Spleen (tissue), 11 donors: ENCODE measurements at regions not wholly inside any gene's neighbourhood (a gene's known extent, or its start where the extent isn't known, plus 50 kb on each side); places are given as distances from the start of the nearest gene placed in this dataset.

ENCODE experiments used
- DNase-seq: peaks from one replicate; pipeline ENCODE4 v3.0.0-alpha.2; 2020
- H3K27ac ChIP-seq, 8 donors: fragments of 200-600 bp; sonication (generic) in 7 of 8; 1 replicate in 4 of 8; 2 replicates in 4 of 8; pipeline versions ENCODE4 v1.5.0 to v1.8.0; 2016 to 2021; ENCODE audit warnings: inconsistent platforms in 4 of 8, mild to moderate bottlenecking in 4 of 8, moderate library complexity in 1 of 8
- H3K27me3 ChIP-seq, 7 donors: fragments of 200-600 bp; sonication (generic) in 6 of 7; replicated peaks in 1 of 7; 1 replicate in 4 of 7; 2 replicates in 3 of 7; pipeline versions ENCODE4 v1.5.0 to v1.8.0; 2016 to 2021; ENCODE audit warnings: inconsistent platforms in 3 of 7, mild to moderate bottlenecking in 1 of 7
- H3K36me3 ChIP-seq, 6 donors: fragments of 200-600 bp; sonication (generic) in 5 of 6; 1 replicate in 4 of 6; 2 replicates in 2 of 6; pipeline versions ENCODE4 v1.5.0 to v1.8.0; 2016 to 2021; ENCODE audit warnings: inconsistent platforms in 2 of 6
- H3K4me1 ChIP-seq, 6 donors: fragments of 200-600 bp; sonication (generic) in 5 of 6; 1 replicate in 3 of 6; 2 replicates in 3 of 6; pipeline versions ENCODE4 v1.5.0 to v1.8.0; 2016 to 2021; ENCODE audit warnings: inconsistent platforms in 3 of 6
- H3K4me3 ChIP-seq, 8 donors: fragments of 200-600 bp; sonication (generic) in 7 of 8; 1 replicate in 4 of 8; 2 replicates in 4 of 8; pipeline versions ENCODE4 v1.5.0 to v1.8.0; 2016 to 2021; ENCODE audit warnings: inconsistent platforms in 4 of 8, mild to moderate bottlenecking in 4 of 8, moderate library complexity in 2 of 8
- H3K9me3 ChIP-seq, 8 donors: fragments of 200-600 bp; sonication (generic) in 7 of 8; 1 replicate in 4 of 8; 2 replicates in 4 of 8; pipeline versions ENCODE4 v1.5.0 to v1.8.0; 2016 to 2021; ENCODE audit warnings: inconsistent platforms in 4 of 8
- POLR2A ChIP-seq, 3 donors: fragments of 450-650 bp; IDR thresholded peaks; one replicate each; pipeline ENCODE4 v1.5.1; 2017; ENCODE audit warnings: antibody characterized with exemption in 3 of 3, mild to moderate bottlenecking in 1 of 3
- POLR2AphosphoS5 ChIP-seq, 3 donors: sonication (generic); formaldehyde crosslinking; IDR thresholded peaks; one replicate each; pipeline ENCODE4 v1.5.1; 2017; ENCODE audit warnings: antibody characterized with exemption in 3 of 3
- WGBS, 5 donors: extraction: QIAGEN DNeasy Blood & Tissue Kit in 3 of 5; methylation state at CpG; one replicate each; pipeline versions ENCODE4 v1.1.5 to v1.1.7; 2013 to 2018; 5-methylcytosine and 5-hydroxymethylcytosine counted together
- intact Hi-C: fragments of 100-400 bp; cut with DNase I; formaldehyde crosslinking; loops from one replicate; pipeline ENCODE4 v1.15.0; 2023; ENCODE audit warnings: low total_unique reads
- TF ChIP-seq, protein P1 (sequence below), 11 experiments: fragments of 200-600 bp in 7 of 11; fragments of 450-650 bp in 4 of 11; sonication (generic) in 4 of 11; IDR thresholded peaks in 8 of 11; conservative IDR thresholded peaks in 3 of 11; 1 replicate in 7 of 11; 2 replicates in 4 of 11; pipeline versions ENCODE4 v1.4.0 to v1.8.0; 2016 to 2021; ENCODE audit warnings: antibody characterized with exemption in 11 of 11, inconsistent platforms in 4 of 11, mild to moderate bottlenecking in 1 of 11
- donor health status: healthy with polysubstance abuse.
- donor health status: DM: no; HTN: no; CAD: no; lungs with moderate emphysema.
- donor health status: DM: no; HTN: no; CAD: no.
- donor health status: Bipolar disorder and iron deficiency.
- donor health status: healthy.
- donor health status: DM: no; HTN: no; CAD: no.
- donor health status: DM: yes; HTN: yes; CAD: no.

- Histone ChIP-seq H3K9me3 (no peaks in the 10 kb centered on the region), H3K4me1 (peaks cover 0 to 5% (median 0%) of the 10 kb centered on the region in 6 donors), H3K27me3 (no peaks in the 10 kb centered on the region), H3K27ac (no peak overlapping the region), H3K4me3 (no peak overlapping the region), H3K36me3 (no peaks in the 10 kb centered on the region)
- no peak for DNase-seq
- intact Hi-C loops, result no loop called here
- WGBS, 5 donors, result 86 to 94% (median 94%) methylated on average over 1 of the region's 1 CpG
- no peak for TF ChIP-seq POLR2A (IDR thresholded peaks at IDR 0.05)
Observed at GRCh38 chr3:66113542-66113941, 74.8 kb upstream of the MAGI1 start.

DNA sequence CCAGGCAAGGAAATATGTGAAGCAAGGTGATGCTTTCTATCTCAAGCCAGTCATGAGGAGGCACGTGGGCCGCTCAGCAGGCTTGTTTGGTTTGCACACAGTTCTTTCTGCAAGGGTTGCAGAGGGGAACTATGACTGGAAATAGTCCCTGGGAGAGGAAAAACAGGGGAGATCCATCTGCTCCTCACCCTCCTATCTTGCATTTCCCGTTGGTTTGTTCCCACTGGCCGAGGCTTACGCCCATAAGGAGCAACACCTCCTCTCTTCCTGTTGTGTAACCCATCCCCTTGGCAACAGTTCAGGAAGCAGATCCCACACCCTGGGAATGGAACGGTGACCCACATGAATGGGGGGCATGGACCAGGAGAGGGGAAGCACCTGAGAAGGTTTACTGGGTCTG, 72.1 kb upstream of the MAGI1 start:
- H3K27me3 ChIP-seq, result no peaks in the 10 kb centered on the region
- 29 to 52% (median 38%) methylated on average over 6 of the region's 6 CpGs for WGBS, 5 donors
- no peak overlapping the region for H3K27ac ChIP-seq

GRCh38 chr3:66107855-66108254, 69.1 kb upstream of the MAGI1 start:
- WGBS, 5 donors, result 66 to 94% (median 84%) methylated on average over 4 of the region's 4 CpGs
- TF ChIP-seq POLR2AphosphoS5 (IDR thresholded peaks at IDR 0.05) (no peak), POLR2A (IDR thresholded peaks at IDR 0.05) (no peak)
- TF ChIP-seq, protein P1, sequence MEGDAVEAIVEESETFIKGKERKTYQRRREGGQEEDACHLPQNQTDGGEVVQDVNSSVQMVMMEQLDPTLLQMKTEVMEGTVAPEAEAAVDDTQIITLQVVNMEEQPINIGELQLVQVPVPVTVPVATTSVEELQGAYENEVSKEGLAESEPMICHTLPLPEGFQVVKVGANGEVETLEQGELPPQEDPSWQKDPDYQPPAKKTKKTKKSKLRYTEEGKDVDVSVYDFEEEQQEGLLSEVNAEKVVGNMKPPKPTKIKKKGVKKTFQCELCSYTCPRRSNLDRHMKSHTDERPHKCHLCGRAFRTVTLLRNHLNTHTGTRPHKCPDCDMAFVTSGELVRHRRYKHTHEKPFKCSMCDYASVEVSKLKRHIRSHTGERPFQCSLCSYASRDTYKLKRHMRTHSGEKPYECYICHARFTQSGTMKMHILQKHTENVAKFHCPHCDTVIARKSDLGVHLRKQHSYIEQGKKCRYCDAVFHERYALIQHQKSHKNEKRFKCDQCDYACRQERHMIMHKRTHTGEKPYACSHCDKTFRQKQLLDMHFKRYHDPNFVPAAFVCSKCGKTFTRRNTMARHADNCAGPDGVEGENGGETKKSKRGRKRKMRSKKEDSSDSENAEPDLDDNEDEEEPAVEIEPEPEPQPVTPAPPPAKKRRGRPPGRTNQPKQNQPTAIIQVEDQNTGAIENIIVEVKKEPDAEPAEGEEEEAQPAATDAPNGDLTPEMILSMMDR (IDR thresholded peaks at IDR 0.05 in 8 of 11, conservative IDR thresholded peaks at IDR 0.05 in 3 of 11), result no peak
- no peaks in the 10 kb centered on the region for H3K36me3 ChIP-seq
- no peak for DNase-seq
- no peaks in the 10 kb centered on the region for H3K9me3 ChIP-seq
- no peak overlapping the region for H3K4me3 ChIP-seq
- intact Hi-C loops, result no loop called here
- no peaks in the 10 kb centered on the region for H3K4me1 ChIP-seq
- H3K27ac ChIP-seq, result no peak overlapping the region
- no peaks in the 10 kb centered on the region for H3K27me3 ChIP-seq

More for the DNA sequence above, 72.1 kb upstream of the MAGI1 start:
- Histone ChIP-seq H3K36me3 (no peaks in the 10 kb centered on the region), H3K4me3 (no peak overlapping the region), H3K9me3 (no peaks in the 10 kb centered on the region), H3K4me1 (peaks cover 0 to 2% (median 0%) of the 10 kb centered on the region in 6 donors)
- intact Hi-C loops, result no loop called here
- no peak for DNase-seq
- no peak for TF ChIP-seq POLR2A (IDR thresholded peaks at IDR 0.05)
- TF ChIP-seq, protein P1 (IDR thresholded peaks at IDR 0.05 in 8 of 11, conservative IDR thresholded peaks at IDR 0.05 in 3 of 11), result no peak
- TF ChIP-seq POLR2AphosphoS5 (IDR thresholded peaks at IDR 0.05), result no peak

GRCh38 chr3:66106788-66107187, 68.1 kb upstream of the MAGI1 start:
- H3K27ac ChIP-seq, result no peak overlapping the region
- no peaks in the 10 kb centered on the region for H3K4me1 ChIP-seq
- H3K36me3 ChIP-seq, result no peaks in the 10 kb centered on the region
- H3K4me3 ChIP-seq, result no peak overlapping the region
- WGBS, 5 donors, result 48 to 66% (median 61%) methylated on average over 2 of the region's 2 CpGs
- no peaks in the 10 kb centered on the region for H3K9me3 ChIP-seq
- H3K27me3 ChIP-seq, result no peaks in the 10 kb centered on the region
- intact Hi-C loops, result no loop called here
- TF ChIP-seq POLR2AphosphoS5 (IDR thresholded peaks at IDR 0.05), result no peak
- TF ChIP-seq, protein P1 (IDR thresholded peaks at IDR 0.05 in 8 of 11, conservative IDR thresholded peaks at IDR 0.05 in 3 of 11), result no peak
- DNase-seq, result no peak

DNA sequence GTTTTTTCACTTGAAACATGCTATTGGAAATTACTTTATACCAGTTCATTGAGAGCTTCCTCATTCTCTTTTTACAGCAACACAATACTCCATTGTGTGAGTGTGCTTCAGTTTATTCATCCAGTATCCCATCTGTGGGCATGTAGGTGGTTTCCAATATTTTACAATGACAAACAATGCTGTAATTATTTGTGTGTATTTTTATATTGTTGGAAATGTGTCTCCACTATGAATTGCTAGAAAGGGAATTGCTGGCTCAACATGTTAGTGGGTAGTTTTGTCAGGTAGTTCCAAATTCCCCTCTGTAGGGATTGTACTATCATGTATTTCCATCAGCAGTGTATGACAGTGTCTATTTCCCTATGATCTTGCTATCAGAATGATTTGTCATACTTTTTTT, 65.8 kb upstream of the MAGI1 start:
- DNase-seq, result no peak
- Histone ChIP-seq H3K27me3 (no peaks in the 10 kb centered on the region), H3K9me3 (no peaks in the 10 kb centered on the region), H3K36me3 (no peaks in the 10 kb centered on the region), H3K4me1 (no peaks in the 10 kb centered on the region), H3K4me3 (no peak overlapping the region), H3K27ac (no peak overlapping the region)
- intact Hi-C loops, result no loop called here
- TF ChIP-seq, protein P1 (IDR thresholded peaks at IDR 0.05 in 8 of 11, conservative IDR thresholded peaks at IDR 0.05 in 3 of 11), result no peak
- TF ChIP-seq POLR2AphosphoS5 (IDR thresholded peaks at IDR 0.05) (no peak), POLR2A (IDR thresholded peaks at IDR 0.05) (no peak)
